HepG2 (cell line): ENCODE measurements at regions not wholly inside any gene's neighbourhood (a gene's known extent, or its start where the extent isn't known, plus 50 kb on each side); places are given as distances from the start of the nearest gene placed in this dataset.

Experiments used
- ATAC-seq: fragments of 200-7000 bp; cut with Tn5 transposase; 3 replicates; pipeline ENCODE4 v1.9.1; 2020; ENCODE audit warnings: mild to moderate bottlenecking, moderate library complexity
- BruUV-seq: library from RNA; stranded (reverse); fragments of 400-500 nt; replicated peaks from 2 replicates; lab custom pipeline; 2021; lab: Mats Ljungman, UMichigan
- CTCF ChIA-PET: fragments of 300-600 bp; formaldehyde crosslinking; extraction: SDS; loops from one replicate; lab custom pipeline; 2021; ENCODE audit warnings: low total read pairs, inconsistent platforms, low intra/inter-chr PET ratio; lab: Yijun Ruan, JAX
- POLR2A ChIA-PET: fragments of 350-600 bp; sonication (Branson Sonifier 250); formaldehyde crosslinking; loops from one replicate; lab custom pipeline; 2020; ENCODE audit warnings: antibody characterized with exemption, inconsistent platforms; lab: Yijun Ruan, JAX
- DNase-seq: peaks from one replicate; pipeline ENCODE4 v3.0.0-alpha.2; 2015; ENCODE audit warnings: low spot score
- FAIRE-seq: peaks from 3 replicates; lab custom pipeline; 2011; peaks lifted over from hg19 to GRCh38; lab: Jason Lieb, UNC
- H2AFZ ChIP-seq: one replicate; pipeline ENCODE4 v1.6.1; 2011; ENCODE audit warnings: low read length, inconsistent platforms
- H3K27ac ChIP-seq: fragments of 300-600 bp; 3 replicates; pipeline ENCODE4 v1.8.0; 2011; ENCODE audit warnings: mixed run types, mild to moderate bottlenecking, mixed read lengths, low read length, inconsistent platforms; ENCODE audit not compliant: insufficient read depth; ENCODE audit errors: extremely low read length
- H3K27me3 ChIP-seq, 2 experiments: fragments of 200-600 bp in 1 of 2; 2 replicates in 1 of 2; 3 replicates in 1 of 2; pipeline versions ENCODE4 v1.6.0 to v1.8.0; 2011; ENCODE audit warnings: low read length in 2 of 2, mild to moderate bottlenecking in 2 of 2, moderate library complexity in 2 of 2, inconsistent platforms in 1 of 2; ENCODE audit not compliant: insufficient read depth in 2 of 2, control insufficient read depth in 1 of 2
- H3K36me3 ChIP-seq, 2 experiments: fragments of 200-600 bp in 1 of 2; replicated peaks in 1 of 2; 2 replicates in 1 of 2; 3 replicates in 1 of 2; pipeline versions ENCODE4 v1.5.1 to v1.8.0; 2011; ENCODE audit warnings: low read length in 2 of 2, inconsistent platforms in 1 of 2; ENCODE audit not compliant: insufficient read depth in 2 of 2, control insufficient read depth in 1 of 2
- H3K4me1 ChIP-seq: 2 replicates; pipeline ENCODE4 v1.5.1; 2012; ENCODE audit warnings: low read length, inconsistent platforms; ENCODE audit not compliant: insufficient read depth
- H3K4me2 ChIP-seq: 2 replicates; pipeline ENCODE4 v1.6.0; 2011; ENCODE audit warnings: low read depth, low read length, inconsistent platforms
- H3K4me3 ChIP-seq, 3 experiments: fragments of 200-600 bp in 1 of 3; sonication (generic), shearing (Covaris generic) in 1 of 3; replicated peaks in 1 of 3; 2 replicates each; pipeline ENCODE4 v1.5.1; 2011 to 2016; ENCODE audit warnings: low read length in 3 of 3, inconsistent platforms in 2 of 3, low read depth in 2 of 3, mild to moderate bottlenecking in 2 of 3, control low read depth in 1 of 3, mixed read lengths in 1 of 3; ENCODE audit not compliant: insufficient read depth in 1 of 3
- H3K79me2 ChIP-seq: one replicate; pipeline ENCODE4 v1.6.1; 2011; ENCODE audit warnings: low read length, inconsistent platforms; ENCODE audit not compliant: insufficient read depth
- H3K9ac ChIP-seq: 2 replicates; pipeline ENCODE4 v1.6.0; 2011; ENCODE audit warnings: mild to moderate bottlenecking, low read depth, low read length, inconsistent platforms; ENCODE audit not compliant: insufficient read depth
- H3K9me3 ChIP-seq: 2 replicates; pipeline ENCODE4 v1.5.1; 2012; ENCODE audit warnings: mild to moderate bottlenecking, low read length
- H4K20me1 ChIP-seq: 2 replicates; pipeline ENCODE4 v1.6.0; 2011; ENCODE audit warnings: inconsistent platforms, mild to moderate bottlenecking, low read length, moderate library complexity; ENCODE audit not compliant: insufficient read depth
- CAMTA2 ChIP-seq: sonication (generic); formaldehyde crosslinking; IDR thresholded peaks from 2 replicates; pipeline ENCODE4 v1.4.0; 2020; ENCODE audit warnings: mild to moderate bottlenecking, missing genetic modification reagents, borderline replicate concordance
- HNRNPH1 ChIP-seq: fragments of 200-400 bp; formaldehyde crosslinking; optimal IDR thresholded peaks from 2 replicates; pipeline ENCODE3; 2017; ENCODE audit warnings: mild to moderate bottlenecking, low read depth, low read length
- HOXA7 ChIP-seq: sonication (generic); formaldehyde crosslinking; IDR thresholded peaks from 2 replicates; pipeline ENCODE4 v1.8.1; 2022; ENCODE audit warnings: mild to moderate bottlenecking, missing genetic modification reagents, moderate library complexity
- KAT2B ChIP-seq: fragments of 150-350 bp; IDR thresholded peaks from 2 replicates; pipeline ENCODE4 v1.6.1; 2014; ENCODE audit warnings: low read depth, low read length, borderline replicate concordance
- KDM5B ChIP-seq: sonication (generic); formaldehyde crosslinking; IDR thresholded peaks from 2 replicates; pipeline ENCODE4 v1.4.0; 2020; ENCODE audit warnings: missing genetic modification reagents, mild to moderate bottlenecking, borderline replicate concordance
- PHF8 ChIP-seq: sonication (generic); formaldehyde crosslinking; IDR thresholded peaks from 2 replicates; pipeline ENCODE4 v1.5.0; 2020; ENCODE audit warnings: missing genetic modification reagents
- SNRNP70 ChIP-seq: fragments of 200-400 bp; formaldehyde crosslinking; IDR thresholded peaks from 2 replicates; pipeline ENCODE4 v1.6.1; 2017; ENCODE audit warnings: mild to moderate bottlenecking, low read depth, low read length, moderate library complexity
- ZC3H4 ChIP-seq: sonication (generic); formaldehyde crosslinking; IDR thresholded peaks from 2 replicates; pipeline ENCODE4 v1.4.0; 2020; ENCODE audit warnings: missing genetic modification reagents, borderline replicate concordance
- ZMYM4 ChIP-seq: sonication (generic); formaldehyde crosslinking; IDR thresholded peaks from 2 replicates; pipeline ENCODE4 v1.8.1; 2023; ENCODE audit warnings: mild to moderate bottlenecking, missing genetic modification reagents
- ZNF556 ChIP-seq: sonication (generic); formaldehyde crosslinking; IDR thresholded peaks from 2 replicates; pipeline ENCODE4 v1.4.0; 2020; ENCODE audit warnings: mild to moderate bottlenecking, missing genetic modification reagents, borderline replicate concordance
- ZNF605 ChIP-seq: sonication (generic); formaldehyde crosslinking; IDR thresholded peaks from 2 replicates; pipeline ENCODE4 v1.8.0; 2022; ENCODE audit warnings: mild to moderate bottlenecking, missing genetic modification reagents
- ZNF724P ChIP-seq: sonication (generic); formaldehyde crosslinking; IDR thresholded peaks from 2 replicates; pipeline ENCODE4 v1.8.0; 2022; ENCODE audit warnings: missing genetic modification reagents, borderline replicate concordance
- ZNF839 ChIP-seq: sonication (generic); formaldehyde crosslinking; IDR thresholded peaks from 2 replicates; pipeline ENCODE4 v1.4.0; 2020; ENCODE audit warnings: missing genetic modification reagents, mild to moderate bottlenecking, borderline replicate concordance
- WGBS: methylation state at CpG from one replicate; pipeline ENCODE4 v1.1.6; 2017; ENCODE audit warnings: low lambda C conversion rate; 5-methylcytosine and 5-hydroxymethylcytosine counted together
- in situ Hi-C: cut with HindIII; loops from 2 replicates; pipeline ENCODE4 v1.10.0; 2017; ENCODE audit warnings: low pct_unique_long_range_greater_than_20kb; ENCODE audit not compliant: extremely low pct_ligation_motif_present
- intact Hi-C: fragments of 100-400 bp; cut with micrococcal nuclease; formaldehyde crosslinking; loops from one replicate; pipeline ENCODE4 v1.10.0; 2022; ENCODE audit not compliant: unreplicated experiment
- TF ChIP-seq, protein P1 (sequence below): conservative IDR thresholded peaks from 2 replicates; pipeline ENCODE4 v1.6.1; 2018; ENCODE audit warnings: missing genetic modification reagents
- TF ChIP-seq, protein P2 (sequence below): sonication (generic); formaldehyde crosslinking; IDR thresholded peaks from 2 replicates; pipeline ENCODE4 v1.4.0; 2020; ENCODE audit warnings: missing genetic modification reagents
- TF ChIP-seq, protein P3 (sequence below): sonication (generic); formaldehyde crosslinking; IDR thresholded peaks from 2 replicates; pipeline ENCODE4 v1.5.1; 2020; ENCODE audit warnings: missing genetic modification reagents, mild to moderate bottlenecking, borderline replicate concordance

DNA sequence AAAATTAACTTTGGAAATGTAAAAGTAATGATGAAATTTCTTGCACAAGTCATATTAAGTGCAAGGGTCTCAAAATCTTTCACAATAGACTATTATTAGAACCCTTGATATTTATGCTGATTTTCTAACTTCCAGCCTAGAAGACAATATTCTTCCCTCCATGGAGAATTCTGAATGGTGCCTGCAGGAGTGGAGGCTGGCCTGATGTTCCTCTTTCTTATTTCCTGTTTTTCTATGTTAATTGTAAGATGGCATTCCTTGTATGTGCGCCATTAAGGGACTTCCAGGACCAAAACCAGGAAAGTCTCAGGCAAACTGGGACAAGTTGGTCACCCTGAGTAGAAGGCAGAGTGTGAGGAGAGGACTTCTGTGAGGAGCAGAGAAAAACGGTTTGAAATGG lies 294.9 kb downstream of the DLEU7 start (continued):
- TF ChIP-seq ZNF839 (CRISPR knock-in tag), result no peak
- TF ChIP-seq PHF8 (CRISPR knock-in tag), result no peak

DNA sequence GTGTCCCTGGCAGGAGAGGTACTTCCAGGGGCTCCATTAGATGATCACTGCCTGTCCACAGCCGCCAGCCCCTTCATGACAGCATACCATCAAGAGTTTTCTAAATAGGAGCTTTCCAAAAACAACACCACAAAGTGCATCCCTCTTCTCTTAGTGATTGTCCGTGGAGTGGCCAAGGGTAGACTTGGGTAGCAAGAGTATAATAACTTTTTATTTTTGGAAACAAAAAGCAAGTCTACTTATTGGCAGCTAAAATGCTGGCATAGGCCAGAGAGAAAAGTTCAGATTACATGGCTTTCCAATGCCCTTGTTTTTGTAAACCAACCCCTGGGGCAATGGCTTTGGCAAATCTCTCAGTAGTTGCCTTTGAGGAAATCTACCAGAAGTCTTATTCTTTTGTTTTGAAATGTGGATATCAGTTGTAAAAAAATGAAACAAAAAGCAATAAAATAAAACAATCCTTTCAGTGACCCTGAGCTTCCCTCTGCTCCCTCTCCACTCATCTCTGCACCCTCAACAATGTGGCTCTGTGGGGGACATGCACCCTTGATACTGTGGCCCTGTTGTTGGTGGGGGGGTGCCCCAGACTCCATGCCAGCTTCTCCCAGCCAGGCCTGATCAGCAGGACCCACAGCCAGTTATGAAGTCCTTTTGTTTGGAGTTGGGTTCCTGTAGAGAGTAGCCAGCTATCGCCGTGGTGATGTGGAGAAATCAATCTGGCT lies 294.1 kb downstream of the DLEU7 start:
- no peaks in the 10 kb centered on the region for H3K79me2 ChIP-seq
- no peak overlapping the region for H3K4me3 ChIP-seq
- DNase-seq (no peak), ATAC-seq (no peak), FAIRE-seq (no peak)
- no TSS peak for BruUV-seq
- H4K20me1 ChIP-seq, result no peaks in the 10 kb centered on the region
- CTCF ChIA-PET, result no interaction called here
- no peaks in the 10 kb centered on the region for H3K36me3 ChIP-seq
- intact Hi-C loops, result no loop called here
- in situ Hi-C loops, result loop anchor here (25.0 kb wide), 1 partner anchor 562 kb away; the partner anchor contains the start of gene TRIM13
- 100% methylated on average over 4 of the region's 4 CpGs for WGBS
- POLR2A ChIA-PET, result no interaction called here
- no peak overlapping the region for H3K9ac ChIP-seq
- no peak overlapping the region for H3K27ac ChIP-seq
- H3K9me3 ChIP-seq, result no peaks in the 10 kb centered on the region
- no peak overlapping the region for H2AFZ ChIP-seq
- H3K4me1 ChIP-seq, result no peaks in the 10 kb centered on the region
- no peaks in the 10 kb centered on the region for H3K27me3 ChIP-seq
- no peak overlapping the region for H3K4me2 ChIP-seq
- TF ChIP-seq, protein P1, sequence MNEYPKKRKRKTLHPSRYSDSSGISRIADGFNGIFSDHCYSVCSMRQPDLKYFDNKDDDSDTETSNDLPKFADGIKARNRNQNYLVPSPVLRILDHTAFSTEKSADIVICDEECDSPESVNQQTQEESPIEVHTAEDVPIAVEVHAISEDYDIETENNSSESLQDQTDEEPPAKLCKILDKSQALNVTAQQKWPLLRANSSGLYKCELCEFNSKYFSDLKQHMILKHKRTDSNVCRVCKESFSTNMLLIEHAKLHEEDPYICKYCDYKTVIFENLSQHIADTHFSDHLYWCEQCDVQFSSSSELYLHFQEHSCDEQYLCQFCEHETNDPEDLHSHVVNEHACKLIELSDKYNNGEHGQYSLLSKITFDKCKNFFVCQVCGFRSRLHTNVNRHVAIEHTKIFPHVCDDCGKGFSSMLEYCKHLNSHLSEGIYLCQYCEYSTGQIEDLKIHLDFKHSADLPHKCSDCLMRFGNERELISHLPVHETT (CRISPR knock-in tag), result no peak
- TF ChIP-seq SNRNP70 (no peak), ZNF556 (no peak), ZNF724P (CRISPR knock-in tag) (no peak), HNRNPH1 (no peak), KAT2B (no peak), ZNF605 (CRISPR knock-in tag) (no peak), ZMYM4 (no peak), CAMTA2 (CRISPR knock-in tag) (no peak), HOXA7 (CRISPR knock-in tag) (no peak), ZC3H4 (CRISPR knock-in tag) (no peak), KDM5B (CRISPR knock-in tag) (no peak)
- TF ChIP-seq, protein P2, sequence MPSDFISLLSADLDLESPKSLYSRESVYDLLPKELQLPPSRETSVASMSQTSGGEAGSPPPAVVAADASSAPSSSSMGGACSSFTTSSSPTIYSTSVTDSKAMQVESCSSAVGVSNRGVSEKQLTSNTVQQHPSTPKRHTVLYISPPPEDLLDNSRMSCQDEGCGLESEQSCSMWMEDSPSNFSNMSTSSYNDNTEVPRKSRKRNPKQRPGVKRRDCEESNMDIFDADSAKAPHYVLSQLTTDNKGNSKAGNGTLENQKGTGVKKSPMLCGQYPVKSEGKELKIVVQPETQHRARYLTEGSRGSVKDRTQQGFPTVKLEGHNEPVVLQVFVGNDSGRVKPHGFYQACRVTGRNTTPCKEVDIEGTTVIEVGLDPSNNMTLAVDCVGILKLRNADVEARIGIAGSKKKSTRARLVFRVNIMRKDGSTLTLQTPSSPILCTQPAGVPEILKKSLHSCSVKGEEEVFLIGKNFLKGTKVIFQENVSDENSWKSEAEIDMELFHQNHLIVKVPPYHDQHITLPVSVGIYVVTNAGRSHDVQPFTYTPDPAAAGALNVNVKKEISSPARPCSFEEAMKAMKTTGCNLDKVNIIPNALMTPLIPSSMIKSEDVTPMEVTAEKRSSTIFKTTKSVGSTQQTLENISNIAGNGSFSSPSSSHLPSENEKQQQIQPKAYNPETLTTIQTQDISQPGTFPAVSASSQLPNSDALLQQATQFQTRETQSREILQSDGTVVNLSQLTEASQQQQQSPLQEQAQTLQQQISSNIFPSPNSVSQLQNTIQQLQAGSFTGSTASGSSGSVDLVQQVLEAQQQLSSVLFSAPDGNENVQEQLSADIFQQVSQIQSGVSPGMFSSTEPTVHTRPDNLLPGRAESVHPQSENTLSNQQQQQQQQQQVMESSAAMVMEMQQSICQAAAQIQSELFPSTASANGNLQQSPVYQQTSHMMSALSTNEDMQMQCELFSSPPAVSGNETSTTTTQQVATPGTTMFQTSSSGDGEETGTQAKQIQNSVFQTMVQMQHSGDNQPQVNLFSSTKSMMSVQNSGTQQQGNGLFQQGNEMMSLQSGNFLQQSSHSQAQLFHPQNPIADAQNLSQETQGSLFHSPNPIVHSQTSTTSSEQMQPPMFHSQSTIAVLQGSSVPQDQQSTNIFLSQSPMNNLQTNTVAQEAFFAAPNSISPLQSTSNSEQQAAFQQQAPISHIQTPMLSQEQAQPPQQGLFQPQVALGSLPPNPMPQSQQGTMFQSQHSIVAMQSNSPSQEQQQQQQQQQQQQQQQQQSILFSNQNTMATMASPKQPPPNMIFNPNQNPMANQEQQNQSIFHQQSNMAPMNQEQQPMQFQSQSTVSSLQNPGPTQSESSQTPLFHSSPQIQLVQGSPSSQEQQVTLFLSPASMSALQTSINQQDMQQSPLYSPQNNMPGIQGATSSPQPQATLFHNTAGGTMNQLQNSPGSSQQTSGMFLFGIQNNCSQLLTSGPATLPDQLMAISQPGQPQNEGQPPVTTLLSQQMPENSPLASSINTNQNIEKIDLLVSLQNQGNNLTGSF, result no peak
- TF ChIP-seq, protein P3, sequence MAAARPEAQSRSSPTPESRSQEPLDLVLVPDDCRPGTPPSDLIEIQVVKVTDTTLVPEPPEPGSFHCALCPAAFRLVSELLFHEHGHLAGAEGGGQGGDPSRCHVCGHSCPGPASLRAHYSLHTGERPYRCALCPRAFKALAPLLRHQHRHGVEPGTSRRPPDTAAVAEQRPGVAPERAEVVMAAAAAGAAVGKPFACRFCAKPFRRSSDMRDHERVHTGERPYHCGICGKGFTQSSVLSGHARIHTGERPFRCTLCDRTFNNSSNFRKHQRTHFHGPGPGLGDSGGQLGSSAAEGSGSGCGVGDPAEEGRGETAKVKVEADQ, result no peak
